Ishikawa (cell line): ENCODE measurements at regions not wholly inside any gene's neighbourhood (a gene's known extent, or its start where the extent isn't known, plus 50 kb on each side); places are given as distances from the start of the nearest gene placed in this dataset.
A peak's percentile ranks its signal among the peaks of the same experiment; 100 is the strongest.

Experiments used
- CEBPB ChIP-seq: IDR thresholded peaks from 2 replicates; pipeline ENCODE4 v1.6.1; 2012
- CREB1 ChIP-seq: IDR thresholded peaks from 2 replicates; pipeline ENCODE4 v1.6.1; 2012; ENCODE audit warnings: low read depth
- EGR1 ChIP-seq: IDR thresholded peaks from 2 replicates; pipeline ENCODE4 v1.6.1; 2012
- EP300 ChIP-seq: IDR thresholded peaks from 2 replicates; pipeline ENCODE4 v1.6.1; 2012; ENCODE audit warnings: borderline replicate concordance
- FOXM1 ChIP-seq: IDR thresholded peaks from 2 replicates; pipeline ENCODE4 v1.6.1; 2012; ENCODE audit warnings: low read depth, borderline replicate concordance
- NFIC ChIP-seq: IDR thresholded peaks from 2 replicates; pipeline ENCODE4 v1.6.1; 2012
- RAD21 ChIP-seq: IDR thresholded peaks from 2 replicates; pipeline ENCODE4 v1.6.1; 2012; ENCODE audit warnings: low read depth
- REST ChIP-seq: IDR thresholded peaks from 2 replicates; pipeline ENCODE4 v1.6.1; 2012; ENCODE audit warnings: low read depth, mild to moderate bottlenecking
- TAF1 ChIP-seq: IDR thresholded peaks from 2 replicates; pipeline ENCODE4 v1.6.1; 2012; ENCODE audit warnings: low read depth, mild to moderate bottlenecking
- TCF12 ChIP-seq: IDR thresholded peaks from 2 replicates; pipeline ENCODE4 v1.6.1; 2012; ENCODE audit warnings: low read depth
- TEAD4 ChIP-seq: IDR thresholded peaks from 2 replicates; pipeline ENCODE4 v1.6.1; 2012
- USF1 ChIP-seq: IDR thresholded peaks from 2 replicates; pipeline ENCODE4 v1.6.1; 2012
- YY1 ChIP-seq: IDR thresholded peaks from 2 replicates; pipeline ENCODE4 v1.6.1; 2012; ENCODE audit warnings: low read depth
- ZBTB7A ChIP-seq: IDR thresholded peaks from 2 replicates; pipeline ENCODE4 v1.6.1; 2012; ENCODE audit warnings: low read depth
- TF ChIP-seq, protein P1 (sequence below): IDR thresholded peaks from 2 replicates; pipeline ENCODE4 v1.6.1; 2012

DNA sequence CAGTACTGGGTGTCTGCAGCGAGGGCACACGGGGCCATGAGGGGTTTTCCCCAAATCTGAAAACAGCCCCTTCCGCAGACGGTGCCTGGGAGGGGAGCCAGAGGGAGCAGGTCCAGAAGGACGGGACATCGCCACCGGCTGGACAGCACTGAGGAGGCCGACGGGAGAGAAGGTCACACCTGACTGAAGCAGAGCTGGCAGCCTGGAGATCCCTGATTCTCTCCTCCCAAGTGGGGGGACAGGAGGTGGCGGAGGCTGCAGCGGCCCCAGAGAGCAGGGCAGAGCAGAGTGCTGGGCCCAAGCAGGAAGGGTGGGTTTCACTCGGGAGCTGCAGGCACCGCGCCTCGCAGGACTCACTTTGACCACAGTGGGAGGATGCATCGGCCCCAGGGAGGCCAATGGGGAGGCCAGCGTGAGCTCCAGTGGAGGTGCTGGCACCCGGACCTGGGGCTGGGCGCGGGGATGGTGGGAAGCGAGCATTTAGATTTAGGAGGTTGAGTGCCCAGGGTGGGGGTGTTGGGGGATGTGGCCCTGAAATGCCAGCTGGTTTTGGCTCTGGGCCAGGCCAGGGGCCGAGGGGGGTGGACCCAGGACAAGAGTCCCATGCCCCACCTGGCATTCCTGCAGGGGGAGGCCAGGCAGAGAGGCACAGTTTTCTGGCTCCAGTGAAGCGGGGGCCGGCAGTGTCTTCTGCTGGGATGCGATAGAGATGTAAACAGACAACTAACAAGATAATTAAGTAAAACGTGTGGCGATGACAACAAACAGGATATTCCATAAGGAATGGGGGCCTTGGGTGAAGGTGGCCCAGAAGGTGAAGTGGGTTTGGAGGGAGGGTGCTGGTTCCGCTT lies 92.3 kb upstream of the FGF3 start:
- no peak for TF ChIP-seq EP300
- no peak for TF ChIP-seq CEBPB
- TF ChIP-seq EGR1, result no peak
- no peak for TF ChIP-seq FOXM1
- no peak for TF ChIP-seq ZBTB7A
- TF ChIP-seq CREB1, result no peak
- no peak for TF ChIP-seq REST
- no peak for TF ChIP-seq TCF12

DNA sequence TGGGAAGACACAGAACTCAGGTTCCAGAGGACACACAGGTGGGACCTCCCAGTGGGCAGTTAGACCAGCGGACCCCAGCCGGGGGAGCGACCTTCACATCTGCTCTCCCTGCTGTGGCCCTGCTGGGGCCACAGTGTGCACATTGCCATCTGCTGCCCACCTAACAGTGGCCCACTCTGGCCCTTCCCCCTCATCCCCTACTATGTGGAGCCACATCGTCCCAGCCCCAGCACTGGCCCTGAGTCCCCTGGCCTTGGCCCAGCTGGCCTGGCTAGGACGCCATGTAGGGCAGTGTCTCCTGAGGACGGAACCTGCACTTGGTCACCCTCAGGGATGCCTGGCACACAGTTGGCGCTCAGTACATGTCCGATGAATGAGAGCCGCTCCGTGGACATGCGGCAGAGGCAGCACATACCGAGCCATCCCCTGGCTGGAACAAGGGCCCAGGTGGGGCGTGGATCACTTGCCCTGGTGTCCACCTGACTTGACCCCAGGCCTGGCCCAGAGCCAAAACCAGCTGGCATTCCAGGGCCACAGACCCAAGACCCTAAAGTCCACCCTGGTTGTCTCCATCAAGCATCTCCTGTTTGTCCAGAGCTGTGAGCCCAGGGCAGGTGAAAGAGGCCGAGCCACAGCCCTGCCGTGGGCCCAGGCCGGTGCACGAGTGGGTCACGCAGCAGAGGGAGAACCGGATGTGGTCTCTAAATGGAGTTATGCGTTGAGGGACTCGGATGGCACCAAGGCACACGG lies 93.1 kb upstream of the FGF3 start:
- TF ChIP-seq CEBPB, result no peak
- no peak for TF ChIP-seq TEAD4
- no peak for TF ChIP-seq EP300
- no peak for TF ChIP-seq ZBTB7A
- no peak for TF ChIP-seq EGR1
- TF ChIP-seq RAD21, result no peak
- TF ChIP-seq USF1, result no peak
- no peak for TF ChIP-seq CREB1
- no peak for TF ChIP-seq NFIC
- TF ChIP-seq FOXM1, result no peak
- TF ChIP-seq TAF1, result no peak
- TF ChIP-seq TCF12, result no peak
- TF ChIP-seq, protein P1, sequence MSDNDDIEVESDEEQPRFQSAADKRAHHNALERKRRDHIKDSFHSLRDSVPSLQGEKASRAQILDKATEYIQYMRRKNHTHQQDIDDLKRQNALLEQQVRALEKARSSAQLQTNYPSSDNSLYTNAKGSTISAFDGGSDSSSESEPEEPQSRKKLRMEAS, result no peak
- no peak for TF ChIP-seq YY1
- TF ChIP-seq REST, result no peak

DNA sequence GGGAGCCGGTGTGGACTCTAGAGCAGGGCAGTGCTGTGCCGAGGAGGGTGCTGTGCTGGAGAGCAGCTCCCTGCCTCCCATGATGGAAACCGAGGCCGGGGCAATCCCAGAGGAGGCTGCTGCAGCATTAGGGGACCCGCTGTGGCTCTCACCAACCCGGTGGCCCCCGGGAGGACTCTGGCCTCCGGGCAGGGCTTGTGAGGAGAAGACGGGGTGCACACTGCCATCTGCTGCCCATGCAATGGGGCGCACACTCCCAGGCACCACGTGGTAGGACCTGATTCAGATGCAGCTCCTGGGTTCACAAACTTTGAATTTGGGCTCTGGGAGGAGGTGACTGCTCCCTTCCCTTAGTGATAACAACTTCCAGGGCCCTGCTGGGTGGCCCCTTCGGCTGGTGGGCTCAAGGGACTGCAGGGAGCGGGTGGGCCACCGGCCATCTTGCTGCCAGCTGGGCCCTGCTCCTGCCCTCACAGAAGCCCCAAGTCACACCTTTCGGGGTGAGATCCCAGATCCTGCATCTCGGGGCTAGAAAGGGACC lies 93.8 kb upstream of the FGF3 start:
- TF ChIP-seq CREB1 (no peak), RAD21 (peak; percentile 40; the same call in 1 of the 2 replicates), USF1 (peak; percentile 67)

DNA sequence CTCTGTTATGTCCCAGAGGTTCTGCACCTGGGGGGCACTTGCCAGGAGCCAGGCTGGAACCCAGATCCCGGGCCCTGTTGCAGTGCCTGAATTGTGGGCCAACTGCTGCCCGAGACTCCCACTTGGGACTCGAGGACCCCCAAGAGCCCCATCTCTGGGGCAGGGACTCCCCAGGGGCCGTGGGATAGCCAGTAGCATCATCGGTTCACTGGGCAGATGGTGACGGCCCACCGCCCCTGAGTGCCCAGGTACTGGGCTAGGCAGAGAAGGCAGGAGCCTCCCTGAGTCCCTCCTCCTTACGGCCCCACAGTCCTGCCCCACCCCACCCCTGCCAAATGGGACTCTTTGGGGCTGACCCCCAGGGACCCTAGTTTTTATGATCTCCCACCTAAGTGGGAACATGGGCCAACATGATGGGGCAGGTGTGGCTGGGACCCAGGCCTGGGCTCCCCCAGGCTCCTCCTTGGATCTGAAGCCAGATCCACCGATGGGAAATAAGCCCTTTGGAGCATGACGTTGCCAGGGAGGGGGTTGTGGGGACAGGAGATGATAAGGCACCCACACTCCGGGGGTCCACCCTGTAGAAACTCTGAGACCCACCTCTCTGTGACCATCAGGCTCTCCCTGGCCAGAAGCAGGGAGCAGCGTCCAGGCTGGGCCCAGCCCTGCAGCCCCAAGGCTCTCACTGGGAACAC lies 94.5 kb upstream of the FGF3 start:
- TF ChIP-seq EP300, result no peak
- TF ChIP-seq TEAD4, result no peak
- TF ChIP-seq RAD21, result no peak
- TF ChIP-seq REST, result no peak
- TF ChIP-seq CEBPB, result no peak
- no peak for TF ChIP-seq FOXM1
- no peak for TF ChIP-seq YY1
- no peak for TF ChIP-seq EGR1
- TF ChIP-seq TAF1, result no peak
- no peak for TF ChIP-seq USF1
